Stimulated activated CD4-positive, alpha-beta T cell treated with anti-CD3 and anti-CD28 coated beads, TNF-alpha, amount 100 ng/mL, for 4 hours (primary cell): ENCODE measurements at regions not wholly inside any gene's neighbourhood (a gene's known extent, or its start where the extent isn't known, plus 50 kb on each side); places are given as distances from the start of the nearest gene placed in this dataset.
"Not testable (repeated sequence)": the region's sequence is repeated elsewhere in the genome, so short reads cannot be mapped to it uniquely, and the experiment has no call there.

Experiments used
- DNase-seq, 3 experiments: peaks; one replicate each; pipeline ENCODE4 v3.0.0-alpha.2; 2020; ENCODE audit warnings: low read depth in 3 of 3

GRCh38 chr6:97915537-97915936 is 632.5 kb upstream of the MMS22L start:
- DNase-seq = no peak

GRCh38 chr6:97917369-97917768 is 634.4 kb upstream of the MMS22L start:
- DNase-seq = no peak

GRCh38 chr6:97919046-97919445 is 636.0 kb upstream of the MMS22L start:
- no peak for DNase-seq

- DNase-seq = no peak
Measured at GRCh38 chr6:97919631-97920030, 636.6 kb upstream of the MMS22L start.

- no peak for DNase-seq
Measured at GRCh38 chr6:97923249-97923648, 640.2 kb upstream of the MMS22L start.

- DNase-seq = no peak
Measured at GRCh38 chr6:97925504-97925903, 642.5 kb upstream of the MMS22L start.

GRCh38 chr6:97939440-97940168 is 656.6 kb upstream of the MMS22L start:
- DNase-seq = no peak

GRCh38 chr6:97947841-97948240 is 664.8 kb upstream of the MMS22L start:
- no peak for DNase-seq

- no peak for DNase-seq
Measured at GRCh38 chr6:97958134-97958533, 675.1 kb upstream of the MMS22L start.

GRCh38 chr6:97963193-97963592 is 680.2 kb upstream of the MMS22L start:
- no peak for DNase-seq

GRCh38 chr6:97969065-97969464 is 686.0 kb upstream of the MMS22L start:
- DNase-seq = no peak

GRCh38 chr6:97977084-97977483 is 694.1 kb upstream of the MMS22L start:
- DNase-seq = no peak

GRCh38 chr6:97978855-97979271 is 695.8 kb upstream of the MMS22L start:
- no peak for DNase-seq

GRCh38 chr6:97979285-97979684 is 696.3 kb upstream of the MMS22L start:
- DNase-seq = not testable (repeated sequence)

- DNase-seq = no peak
Measured at GRCh38 chr6:97989451-97989850, 706.4 kb upstream of the MMS22L start.

- no peak for DNase-seq
Measured at GRCh38 chr6:97995158-97995557, 712.1 kb upstream of the MMS22L start.

- DNase-seq = no peak
Measured at GRCh38 chr6:98002678-98003077, 719.7 kb upstream of the MMS22L start.

- DNase-seq = no peak
Measured at GRCh38 chr6:98014442-98015201, 731.6 kb upstream of the MMS22L start.

- no peak for DNase-seq
Measured at GRCh38 chr6:98016565-98016964, 733.5 kb upstream of the MMS22L start.

GRCh38 chr6:98020222-98020621 is 737.2 kb upstream of the MMS22L start:
- DNase-seq = no peak

- DNase-seq = no peak
Measured at GRCh38 chr6:98024359-98024758, 741.3 kb upstream of the MMS22L start.

- DNase-seq = no peak
Measured at GRCh38 chr6:98027898-98028297, 744.9 kb upstream of the MMS22L start.

- no peak for DNase-seq
Measured at GRCh38 chr6:98033617-98034016, 750.6 kb upstream of the MMS22L start.
